ENCODE measurements at regions not wholly inside any gene's neighbourhood (a gene's known extent, or its start where the extent isn't known, plus 50 kb on each side); places are given as distances from the start of the nearest gene placed in this dataset.

- DNase-seq = no peak
Measured at GRCh38 chr12:24600551-24600950, 348.4 kb downstream of the BCAT1 start.

- no peak for DNase-seq
Measured at GRCh38 chr12:24599736-24600135, 349.2 kb downstream of the BCAT1 start.

- no peak for DNase-seq
Measured at GRCh38 chr12:24597580-24597979, 351.3 kb downstream of the BCAT1 start.

- DNase-seq = no peak
Measured at GRCh38 chr12:24596768-24597388, 352.0 kb downstream of the BCAT1 start.

- no peak for DNase-seq
Measured at GRCh38 chr12:24595652-24596235, 353.2 kb downstream of the BCAT1 start.

- no peak for DNase-seq
Measured at GRCh38 chr12:24591715-24592440, 357.0 kb downstream of the BCAT1 start.

GRCh38 chr12:24591079-24591626, 357.7 kb downstream of the BCAT1 start:
- DNase-seq = no peak

- no peak for DNase-seq
Measured at GRCh38 chr12:24586293-24586692, 362.6 kb downstream of the BCAT1 start.

GRCh38 chr12:24584032-24584675, 364.7 kb downstream of the BCAT1 start:
- no peak for DNase-seq

- DNase-seq = no peak
Measured at GRCh38 chr12:24582954-24583601, 365.8 kb downstream of the BCAT1 start.

- DNase-seq = no peak
Measured at GRCh38 chr12:24574538-24574937, 374.4 kb downstream of the BCAT1 start.

- no peak for DNase-seq
Measured at GRCh38 chr12:24573621-24574020, 375.3 kb downstream of the BCAT1 start.

GRCh38 chr12:24565300-24565699, 383.6 kb downstream of the BCAT1 start:
- DNase-seq = no peak

- DNase-seq = no peak
Measured at GRCh38 chr12:24562771-24563431, 386.0 kb downstream of the BCAT1 start.

GRCh38 chr12:24561882-24562770, 386.8 kb downstream of the BCAT1 start:
- no peak for DNase-seq

- no peak for DNase-seq
Measured at GRCh38 chr12:24561411-24561871, 387.5 kb downstream of the BCAT1 start.

GRCh38 chr12:24560831-24561271, 388.1 kb downstream of the BCAT1 start:
- no peak for DNase-seq

- DNase-seq = no peak
Measured at GRCh38 chr12:24560192-24560775, 388.6 kb downstream of the BCAT1 start.

- DNase-seq = no peak
Measured at GRCh38 chr12:24557738-24558137, 391.2 kb downstream of the BCAT1 start.

- DNase-seq = no peak
Measured at GRCh38 chr12:24555730-24556129, 393.2 kb downstream of the BCAT1 start.
